Dermis microvascular lymphatic vessel endothelial cell (primary cell): ENCODE measurements at regions not wholly inside any gene's neighbourhood (a gene's known extent, or its start where the extent isn't known, plus 50 kb on each side); places are given as distances from the start of the nearest gene placed in this dataset.
"Not testable (repeated sequence)": the region's sequence is repeated elsewhere in the genome, so short reads cannot be mapped to it uniquely, and the experiment has no call there.

Source experiments
- DNase-seq, 2 donors: peaks; one replicate each; pipeline versions ENCODE4 v3.0.0 to v3.0.0-alpha.2; 2010; ENCODE audit warnings: low read depth in 2 of 2

- DNase-seq: not testable (repeated sequence)
These were observed 959.1 kb downstream of the EPHA4 start for GRCh38 chr2:220613004-220613403.

DNA sequence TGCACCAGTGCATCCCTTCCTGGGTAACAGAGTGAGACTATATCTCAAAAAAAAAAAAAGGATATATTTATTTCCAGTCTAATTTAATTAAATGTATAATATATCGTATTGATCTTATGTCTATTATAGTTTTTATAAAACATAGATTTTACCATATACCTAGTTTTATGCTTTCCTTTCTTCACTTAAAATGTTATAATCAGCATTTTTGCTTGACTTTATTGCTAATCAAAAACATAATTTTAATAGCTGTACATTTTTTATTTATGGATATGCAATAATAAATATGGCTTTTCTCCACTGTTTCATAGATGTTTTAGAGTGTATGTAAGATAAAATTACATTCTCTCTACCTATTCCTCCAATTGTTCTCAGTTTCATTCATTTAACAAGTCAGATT, 958.0 kb downstream of the EPHA4 start:
- no peak for DNase-seq

DNA sequence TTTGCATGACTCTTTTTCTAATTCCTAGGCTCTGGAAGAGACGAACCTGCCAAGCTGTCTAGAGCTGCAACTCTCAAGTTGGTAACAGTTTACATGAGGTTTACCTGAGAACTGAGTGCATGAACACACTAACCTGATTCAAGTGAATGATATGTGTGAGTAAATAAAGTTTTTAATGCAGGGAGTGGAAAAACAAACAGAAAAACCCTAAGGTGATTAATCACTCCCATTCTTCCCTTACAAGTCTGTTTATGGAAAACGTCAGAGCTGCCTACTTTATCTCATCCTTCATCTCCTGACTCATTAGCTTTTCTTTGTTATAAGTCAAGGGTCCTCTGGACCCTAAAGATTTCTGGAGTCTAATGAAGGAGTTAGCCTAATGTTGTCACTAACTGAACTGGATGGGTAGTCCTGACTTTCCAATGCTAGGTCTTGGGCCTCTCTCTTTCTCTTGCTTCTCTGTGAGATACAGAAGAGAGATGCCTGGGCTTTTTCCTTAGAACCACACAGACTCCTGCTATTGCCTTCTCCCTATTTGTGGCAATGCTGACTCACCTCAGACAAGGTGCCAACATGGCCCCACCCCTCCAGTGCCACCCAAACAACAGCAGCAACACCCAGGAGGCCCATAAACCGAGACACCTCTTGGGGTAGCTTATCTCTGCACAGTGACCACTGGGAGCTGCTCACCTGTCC, 952.4 kb downstream of the EPHA4 start:
- DNase-seq: no peak

GRCh38 chr2:220626603-220627002, 945.5 kb downstream of the EPHA4 start:
- no peak for DNase-seq

DNA sequence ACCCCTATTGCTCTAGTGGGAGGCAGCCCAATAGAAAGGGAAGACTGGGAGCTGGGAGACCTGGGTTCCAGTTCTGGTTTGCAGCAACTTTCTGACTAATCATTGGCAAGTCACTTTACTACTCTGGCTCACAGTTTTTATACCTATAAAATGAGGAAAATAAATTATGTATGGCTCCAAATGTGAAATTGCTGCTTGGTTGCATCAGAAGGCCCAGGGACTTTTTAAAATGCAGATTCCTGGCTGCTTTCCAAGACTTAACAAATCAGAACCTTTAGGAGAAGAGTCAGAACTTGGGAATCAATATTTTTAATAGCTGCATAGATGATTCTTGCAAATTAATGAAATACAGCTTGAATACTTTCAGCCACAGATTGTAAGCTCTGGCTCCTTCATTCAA, 943.9 kb downstream of the EPHA4 start:
- no peak for DNase-seq

- DNase-seq: no peak
These were observed 931.0 kb downstream of the EPHA4 start for GRCh38 chr2:220641137-220641536.

GRCh38 chr2:220646424-220646823, 925.7 kb downstream of the EPHA4 start:
- DNase-seq: no peak

GRCh38 chr2:220648628-220649027, 923.5 kb downstream of the EPHA4 start:
- no peak for DNase-seq

DNA sequence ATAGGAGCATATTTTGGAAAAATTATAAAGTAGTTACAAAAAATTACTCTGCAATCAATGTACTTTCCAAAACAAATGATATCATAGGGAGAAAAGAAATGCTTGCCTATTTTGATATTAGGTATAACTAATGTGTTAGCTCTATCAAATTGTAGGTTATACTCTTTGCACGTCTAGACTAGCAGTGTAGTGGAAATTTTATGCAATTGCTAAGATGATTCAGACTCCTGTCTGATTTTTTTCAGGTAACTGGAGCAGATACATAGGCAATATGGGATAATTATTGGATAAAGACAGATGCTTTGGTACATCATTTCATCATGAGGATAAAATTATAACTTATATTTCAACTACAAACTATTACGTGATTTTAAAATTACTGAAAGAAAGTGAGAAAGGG, 918.3 kb downstream of the EPHA4 start:
- DNase-seq: no peak

DNA sequence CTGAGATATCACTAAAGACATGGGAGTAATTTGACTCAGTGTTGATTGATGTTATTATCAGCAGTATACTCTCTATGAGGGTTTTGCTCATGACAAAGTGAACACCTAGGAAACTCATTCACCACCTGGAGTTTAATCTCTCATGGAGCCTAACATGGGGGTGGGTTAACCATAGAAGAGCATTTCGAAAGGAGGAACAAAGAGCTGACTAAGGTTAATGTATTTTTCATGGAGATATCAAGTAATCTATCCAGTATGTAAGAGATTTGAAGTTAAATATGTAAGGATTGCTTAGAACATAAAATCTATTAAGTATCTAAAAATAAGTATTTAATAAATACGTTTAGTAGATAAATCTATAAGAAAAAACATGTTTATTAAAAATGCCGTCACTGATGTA, 917.8 kb downstream of the EPHA4 start:
- DNase-seq: no peak

DNA sequence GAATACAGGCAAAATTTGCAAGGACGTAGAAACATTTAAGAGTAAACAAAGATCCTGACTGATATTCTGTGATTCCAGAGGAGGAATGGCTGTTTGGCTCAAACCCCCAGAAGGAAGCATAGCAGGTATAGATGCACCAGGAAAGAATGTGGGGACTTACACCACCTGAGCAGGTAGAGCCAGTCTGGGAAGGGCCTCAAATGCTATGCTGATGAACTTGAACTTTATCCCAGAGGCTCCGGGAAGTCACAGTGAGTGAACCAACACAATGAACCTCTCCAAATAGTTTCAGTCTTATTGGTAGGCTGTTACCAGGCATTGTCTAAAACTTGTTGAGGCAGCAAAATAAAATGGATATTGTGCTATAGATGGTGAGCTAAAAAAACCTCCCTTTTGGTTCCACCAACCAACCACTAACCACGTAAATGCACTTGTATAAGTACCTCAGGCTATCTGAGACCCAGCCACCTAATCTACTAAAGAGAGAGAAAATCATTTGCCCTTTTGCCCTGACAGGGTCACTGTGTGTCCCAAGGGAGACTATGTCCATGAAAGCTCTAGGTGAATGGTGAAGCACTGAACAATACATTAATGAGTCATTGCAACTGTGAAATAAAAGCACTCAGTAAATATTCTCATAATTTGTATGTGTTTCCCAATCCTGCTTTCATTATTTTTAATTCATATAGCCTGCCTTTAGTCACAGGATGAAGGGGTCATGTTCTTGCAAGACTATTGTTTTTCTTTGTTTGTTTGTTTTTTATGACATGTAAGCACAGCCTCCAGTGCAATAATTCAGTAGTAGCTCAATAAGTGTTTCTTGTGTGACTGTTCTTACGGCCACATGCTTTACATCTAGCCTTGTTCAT, 911.6 kb downstream of the EPHA4 start:
- DNase-seq: no peak

DNA sequence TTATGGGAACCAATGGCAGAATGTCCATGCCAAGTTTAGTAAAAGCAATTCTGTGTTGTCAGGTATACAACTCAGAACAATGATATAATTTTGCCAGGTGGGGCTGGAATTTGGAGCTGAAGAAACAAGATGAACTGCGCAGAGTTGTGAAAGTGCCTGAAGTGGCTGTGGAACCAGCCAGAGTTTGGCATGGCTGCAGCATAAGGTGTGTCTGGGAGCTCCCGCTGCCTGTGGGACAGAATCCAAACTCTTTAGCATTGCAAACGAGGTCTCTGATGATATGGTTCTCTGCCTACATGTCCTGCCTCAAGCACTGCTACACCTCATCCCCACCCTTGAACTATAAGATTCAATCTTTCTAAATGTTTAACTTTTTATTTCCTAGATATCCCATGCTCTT, 909.7 kb downstream of the EPHA4 start:
- no peak for DNase-seq

GRCh38 chr2:220663065-220663464, 909.0 kb downstream of the EPHA4 start:
- no peak for DNase-seq

DNA sequence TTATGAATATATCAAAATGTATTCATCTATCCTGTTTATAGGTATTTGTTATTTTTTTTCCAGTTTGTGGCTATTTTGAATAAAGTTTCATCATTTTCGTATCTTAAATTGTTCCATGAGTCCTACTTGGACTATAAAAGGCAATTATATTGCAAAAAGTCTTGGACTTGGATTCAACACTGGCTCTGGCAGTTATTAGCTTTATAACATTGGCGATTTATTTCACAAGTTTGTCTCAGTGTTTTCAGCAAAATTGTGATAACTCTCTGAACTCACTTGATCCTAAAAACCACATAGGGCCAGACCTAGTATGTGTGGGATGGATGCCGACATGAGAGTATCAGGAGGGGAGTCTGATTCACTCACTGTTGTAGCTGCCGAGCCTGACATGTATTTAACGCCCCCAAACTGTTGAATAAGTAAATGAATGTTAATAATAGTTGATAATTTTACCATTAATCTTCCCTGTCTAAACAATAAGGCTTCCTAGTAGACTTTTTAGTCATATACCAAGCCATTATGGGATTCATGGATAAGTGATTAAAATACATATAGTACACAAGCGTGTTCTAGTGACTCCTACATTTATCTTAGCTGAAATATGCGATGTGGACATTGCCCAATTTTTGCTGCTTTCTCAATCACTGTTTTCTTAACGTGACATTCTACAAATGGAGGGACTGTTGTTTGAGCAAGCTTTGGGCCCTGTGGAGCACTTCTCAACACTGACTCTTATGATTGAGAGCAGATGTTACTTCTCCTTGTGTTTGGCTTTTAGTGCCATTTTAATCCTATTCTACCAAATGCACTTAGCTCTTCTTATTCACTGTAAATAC, 907.6 kb downstream of the EPHA4 start:
- DNase-seq: no peak

- DNase-seq: no peak
These were observed 907.0 kb downstream of the EPHA4 start for GRCh38 chr2:220665108-220665471.

DNA sequence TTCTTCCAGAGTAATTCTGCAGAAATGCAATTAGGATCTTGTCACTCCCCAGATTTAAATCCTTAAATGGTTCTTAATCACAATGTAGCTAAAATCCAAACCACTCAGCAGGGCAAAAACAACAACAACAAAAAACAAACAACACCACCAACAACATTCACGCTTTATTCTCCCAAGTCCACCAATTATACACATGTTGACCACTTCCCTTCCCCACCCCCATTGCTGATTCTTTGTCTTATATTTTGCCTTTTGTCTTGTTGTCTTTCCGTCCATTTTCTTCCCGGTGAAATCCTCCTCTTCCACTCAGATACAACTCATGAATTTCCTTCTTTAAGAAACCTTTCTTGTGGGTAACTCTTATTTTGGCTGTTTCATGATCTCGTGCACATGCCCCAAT, 902.8 kb downstream of the EPHA4 start:
- DNase-seq: no peak

DNA sequence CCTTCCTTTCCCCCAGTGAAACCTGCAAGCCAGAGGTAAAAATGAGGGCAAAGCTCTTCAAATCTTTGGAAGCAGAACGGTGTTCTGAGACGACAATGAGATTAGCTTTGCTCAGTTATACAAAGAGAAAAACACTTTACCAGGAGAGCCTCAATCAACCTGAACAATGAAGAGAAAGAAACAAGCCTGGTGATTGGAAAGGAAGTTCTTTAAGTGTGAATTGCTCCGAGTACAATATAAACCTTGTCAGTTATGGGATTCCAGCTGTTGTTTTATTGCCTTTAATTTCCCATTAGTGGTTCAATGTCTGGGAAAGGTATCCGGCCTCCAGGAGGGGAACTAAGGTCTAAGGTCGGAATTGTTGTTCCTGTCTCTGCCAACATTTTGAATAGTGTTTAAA, 901.6 kb downstream of the EPHA4 start:
- DNase-seq: no peak

GRCh38 chr2:220673151-220673874, 898.8 kb downstream of the EPHA4 start:
- no peak for DNase-seq

GRCh38 chr2:220674033-220674432, 898.1 kb downstream of the EPHA4 start:
- no peak for DNase-seq

GRCh38 chr2:220676695-220677094, 895.4 kb downstream of the EPHA4 start:
- DNase-seq: no peak

DNA sequence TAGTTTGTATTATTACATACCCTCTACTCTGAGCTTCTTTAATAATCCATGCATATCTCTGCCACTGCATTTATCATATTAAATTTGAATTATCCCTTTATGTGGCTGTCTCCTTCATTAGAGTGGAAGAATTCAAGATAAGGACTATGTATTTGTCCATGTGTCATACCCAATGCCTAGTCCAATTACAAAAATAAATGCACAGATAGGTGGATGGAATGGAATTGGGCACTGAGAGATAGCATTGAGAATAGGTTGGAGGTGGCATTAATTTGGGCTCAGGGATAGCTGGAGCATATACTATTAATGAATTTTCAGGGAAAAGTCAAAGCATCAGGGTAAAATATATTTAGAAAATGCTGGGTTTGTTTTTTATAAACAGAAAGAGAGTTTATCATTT, 893.2 kb downstream of the EPHA4 start:
- no peak for DNase-seq

GRCh38 chr2:220682616-220683015, 889.5 kb downstream of the EPHA4 start:
- no peak for DNase-seq
